AG04449 (cell line): ENCODE measurements at regions not wholly inside any gene's neighbourhood (a gene's known extent, or its start where the extent isn't known, plus 50 kb on each side); places are given as distances from the start of the nearest gene placed in this dataset.
"Not testable (repeated sequence)": the region's sequence is repeated elsewhere in the genome, so short reads cannot be mapped to it uniquely, and the experiment has no call there.

Experiments
- CTCF ChIA-PET: fragments of 350-600 bp; formaldehyde crosslinking; extraction: SDS; loops from one replicate; lab custom pipeline; 2021; ENCODE audit warnings: antibody characterized with exemption; lab: Yijun Ruan, JAX
- POLR2A ChIA-PET: fragments of 400-600, 350-600 bp; formaldehyde crosslinking; extraction: SDS; loops from one replicate; lab custom pipeline; 2020; ENCODE audit warnings: antibody characterized with exemption, inconsistent platforms; lab: Yijun Ruan, JAX
- DNase-seq: peaks from one replicate; pipeline ENCODE4 v3.0.0-alpha.2; 2010; ENCODE audit warnings: low read depth, low spot score
- H3K4me3 ChIP-seq: 2 replicates; pipeline ENCODE4 v1.5.1; 2011; ENCODE audit warnings: low read depth, mild to moderate bottlenecking, control low read depth, low read length
- CTCF ChIP-seq: IDR thresholded peaks from one replicate; pipeline ENCODE4 v1.5.1; 2011; ENCODE audit warnings: mild to moderate bottlenecking, moderate library complexity, low read length, control low read depth, inconsistent platforms; ENCODE audit not compliant: insufficient read depth; ENCODE audit errors: missing control alignments

- TF ChIP-seq CTCF: no peak
- no peak for DNase-seq
- ChIA-PET CTCF (no interaction called here), POLR2A (no interaction called here)
- H3K4me3 ChIP-seq: no peak overlapping the region
Measured at GRCh38 chr7:22039670-22040069, 94.0 kb upstream of the CDCA7L start.

- DNase-seq, POLR2A ChIA-PET: not testable (repeated sequence)
- CTCF ChIA-PET: interaction anchor here (0.6 kb wide), 1 partner anchor 1721 kb away, joined by 4 read pairs; no protein-coding TSS in a partner anchor
Measured at GRCh38 chr7:22032356-22032755, 86.7 kb upstream of the CDCA7L start.

GRCh38 chr7:22028656-22029055 is 83.0 kb upstream of the CDCA7L start:
- CTCF ChIA-PET, H3K4me3 ChIP-seq, POLR2A ChIA-PET, DNase-seq: not testable (repeated sequence)

More at GRCh38 chr7:22032356-22032755, 86.7 kb upstream of the CDCA7L start:
- not testable (repeated sequence) for H3K4me3 ChIP-seq

GRCh38 chr7:22027475-22027874 is 81.8 kb upstream of the CDCA7L start:
- no peak overlapping the region for H3K4me3 ChIP-seq
- TF ChIP-seq CTCF: no peak
- DNase-seq: no peak
- POLR2A ChIA-PET: no interaction called here
- CTCF ChIA-PET: no interaction called here

- no peak overlapping the region for H3K4me3 ChIP-seq
- no peak for DNase-seq
- POLR2A ChIA-PET: no interaction called here
- TF ChIP-seq CTCF: no peak
- CTCF ChIA-PET: no interaction called here
Measured at GRCh38 chr7:22025983-22026382, 80.3 kb upstream of the CDCA7L start.

- POLR2A ChIA-PET: no interaction called here
- CTCF ChIA-PET: interaction anchor here (1.1 kb wide), 1 partner anchor 11 kb away, joined by 5 read pairs; no protein-coding TSS in a partner anchor
- H3K4me3 ChIP-seq: no peak overlapping the region
- no peak for DNase-seq
- no peak for TF ChIP-seq CTCF
Measured at GRCh38 chr7:22025075-22025474, 79.4 kb upstream of the CDCA7L start.

GRCh38 chr7:22019931-22020330 is 74.2 kb upstream of the CDCA7L start:
- no peak for DNase-seq
- no peak overlapping the region for H3K4me3 ChIP-seq
- no peak for TF ChIP-seq CTCF
- POLR2A ChIA-PET: no interaction called here
- CTCF ChIA-PET: interaction anchor here (1.2 kb wide), 1 partner anchor 63 kb away, joined by 3 read pairs; no protein-coding TSS in a partner anchor
